Stimulated activated CD4-positive, alpha-beta T cell treated with anti-CD3 and anti-CD28 coated beads, Interleukin-4, amount 100 ng/mL, for 24 hours (primary cell): ENCODE measurements at regions not wholly inside any gene's neighbourhood (a gene's known extent, or its start where the extent isn't known, plus 50 kb on each side); places are given as distances from the start of the nearest gene placed in this dataset.
"Not testable (repeated sequence)": the region's sequence is repeated elsewhere in the genome, so short reads cannot be mapped to it uniquely, and the experiment has no call there.

Experiments
- DNase-seq: peaks from one replicate; pipeline ENCODE4 v3.0.0-alpha.2; 2020

GRCh38 chr5:174610968-174611367 lies 113.4 kb upstream of the MSX2 start:
- DNase-seq, result no peak

GRCh38 chr5:174612686-174613085 lies 111.7 kb upstream of the MSX2 start:
- DNase-seq, result no peak

DNA sequence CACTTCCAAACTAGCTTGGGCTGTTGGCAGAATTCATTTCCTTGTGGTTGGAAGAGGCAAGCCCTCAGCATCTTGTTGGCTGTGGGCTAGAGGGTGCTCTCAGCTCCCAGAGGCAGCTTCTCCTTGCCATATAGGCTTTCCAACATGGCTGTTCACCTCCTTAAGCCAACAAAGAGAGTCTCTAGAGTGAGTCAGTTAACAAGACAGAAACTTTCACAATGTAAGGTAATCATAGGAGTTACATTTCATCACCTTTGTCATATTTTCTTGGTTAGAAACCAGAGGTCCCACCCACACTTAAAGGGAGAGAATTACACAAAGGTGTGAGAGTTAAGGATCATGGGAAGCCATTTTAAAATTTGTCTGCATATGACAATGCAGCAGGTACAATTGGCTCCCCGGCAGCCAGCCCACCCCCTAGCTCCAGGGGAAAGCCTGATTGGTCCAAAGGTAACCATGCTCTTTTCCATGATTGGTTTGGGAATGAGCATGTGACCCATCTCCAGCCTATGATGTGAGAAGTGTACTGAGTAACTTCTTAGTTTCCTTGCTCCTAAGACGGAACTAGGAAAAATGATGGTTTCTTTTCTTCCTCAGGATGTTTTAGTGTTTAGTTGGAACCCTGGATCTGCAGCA lies 109.8 kb upstream of the MSX2 start:
- no peak for DNase-seq

GRCh38 chr5:174616036-174616435 lies 108.3 kb upstream of the MSX2 start:
- DNase-seq, result no peak

DNA sequence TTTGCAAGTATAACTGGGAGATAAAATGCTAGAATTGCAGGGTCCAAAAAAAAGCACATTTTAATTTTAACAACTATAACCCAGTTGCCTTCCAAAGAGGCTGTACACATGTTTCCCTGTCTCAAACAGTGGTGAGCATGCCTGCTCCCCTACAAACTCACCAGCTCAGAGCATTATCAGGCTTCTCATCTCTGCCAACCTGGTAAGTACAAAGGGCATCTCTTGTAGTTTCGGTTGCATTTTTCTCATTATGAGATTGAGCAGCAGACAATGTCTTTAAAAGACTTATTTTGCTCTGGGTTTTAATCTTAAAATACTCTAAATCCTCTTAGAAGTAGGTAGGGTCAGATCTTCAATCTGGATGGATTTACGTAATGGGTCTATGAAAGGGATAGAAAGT lies 107.1 kb upstream of the MSX2 start:
- DNase-seq, result no peak

DNA sequence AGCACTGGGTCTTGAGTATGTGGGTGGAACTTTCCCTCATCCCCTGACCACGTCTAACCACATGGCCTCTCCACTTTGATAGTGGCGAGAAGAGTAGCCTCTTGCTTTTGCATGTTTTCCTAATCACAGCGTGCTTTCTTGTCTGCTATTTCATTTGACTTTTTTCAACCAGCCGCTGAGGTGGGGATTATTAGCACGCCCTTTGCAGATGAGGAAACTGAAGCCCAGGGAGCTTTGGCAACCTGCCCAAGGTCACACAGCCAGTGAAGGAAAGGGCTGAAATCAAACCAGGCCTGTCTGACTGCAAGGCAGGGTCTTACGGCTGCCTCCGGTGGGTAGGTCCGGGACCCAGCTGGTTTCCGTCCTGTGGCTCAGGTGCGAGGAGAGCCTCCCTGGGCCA lies 106.5 kb upstream of the MSX2 start:
- DNase-seq, result no peak

DNA sequence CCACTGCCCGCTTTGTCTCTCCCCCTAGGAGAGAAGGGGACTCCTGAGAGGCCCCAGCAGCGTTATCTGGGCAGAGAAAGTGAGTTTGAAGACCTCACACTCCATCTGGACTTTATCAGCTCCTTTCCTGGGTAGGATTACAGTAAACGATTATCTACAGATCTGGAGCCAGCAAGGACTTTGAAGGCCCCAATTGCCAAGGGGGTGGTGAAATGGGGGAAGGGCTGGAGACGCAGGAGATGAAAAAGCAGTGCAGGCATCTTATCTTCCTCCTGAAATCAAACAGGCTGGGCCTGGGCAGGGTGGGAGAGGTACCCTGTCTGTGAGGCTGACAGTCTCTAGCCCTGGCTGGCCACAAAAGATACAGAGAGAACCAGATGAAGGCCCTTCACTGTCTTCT lies 105.8 kb upstream of the MSX2 start:
- DNase-seq, result no peak

GRCh38 chr5:174622067-174622466 lies 102.3 kb upstream of the MSX2 start:
- no peak for DNase-seq

- DNase-seq, result no peak
Measured at GRCh38 chr5:174623018-174623417, 101.4 kb upstream of the MSX2 start.

GRCh38 chr5:174623433-174624019 lies 100.9 kb upstream of the MSX2 start:
- DNase-seq, result no peak

GRCh38 chr5:174624733-174625522 lies 99.5 kb upstream of the MSX2 start:
- DNase-seq, result no peak

- no peak for DNase-seq
Measured at GRCh38 chr5:174625591-174626350, 98.6 kb upstream of the MSX2 start.

- DNase-seq, result no peak
Measured at GRCh38 chr5:174626369-174626920, 97.9 kb upstream of the MSX2 start.

DNA sequence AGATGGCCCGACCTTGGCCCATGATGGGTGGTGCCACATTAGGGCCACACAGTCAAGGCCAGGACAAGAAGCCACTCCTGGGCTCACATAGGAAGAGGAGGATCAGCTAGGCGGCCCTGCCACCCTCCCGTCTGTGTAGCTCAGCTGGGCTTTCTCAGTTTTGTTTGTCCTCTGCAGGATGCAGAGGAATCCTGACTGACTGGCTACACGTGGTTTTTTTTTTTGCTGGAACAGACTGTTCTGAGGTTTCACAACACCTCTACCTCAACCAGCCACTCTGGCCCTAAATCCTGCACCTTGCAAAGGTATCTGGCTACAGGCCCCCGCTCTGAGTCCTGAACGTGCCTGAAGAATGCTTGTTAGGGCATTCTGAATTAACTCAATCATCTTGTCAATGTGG lies 88.3 kb upstream of the MSX2 start:
- DNase-seq, result no peak

DNA sequence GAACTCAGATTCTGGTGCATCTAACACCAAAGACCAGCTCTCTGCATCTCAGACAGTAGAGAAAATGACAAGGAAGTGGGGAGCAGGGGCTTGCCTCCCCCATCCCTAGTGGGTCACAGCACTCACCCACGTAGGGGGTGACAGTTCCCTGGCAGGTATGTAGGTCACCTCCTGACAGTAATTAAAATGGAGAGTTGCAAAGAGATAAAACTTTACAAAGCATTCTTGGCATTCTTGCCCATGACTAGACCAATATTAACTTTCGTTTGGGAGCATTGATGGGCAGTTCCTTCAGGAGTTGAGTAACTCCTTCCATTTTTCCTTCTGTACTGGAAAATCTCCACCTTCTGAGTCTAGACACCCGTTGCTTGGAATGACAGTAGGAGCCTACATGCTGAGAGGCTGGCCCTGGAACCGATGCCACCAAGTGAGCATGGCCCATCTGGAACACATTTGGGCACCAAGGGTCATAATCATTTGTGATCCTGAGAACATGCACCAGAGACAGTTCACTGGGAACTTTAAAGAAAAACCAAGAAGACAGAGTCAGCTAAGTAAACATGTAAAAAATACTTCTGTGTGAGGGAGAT lies 81.5 kb upstream of the MSX2 start:
- DNase-seq, result no peak

- DNase-seq, result no peak
Measured at GRCh38 chr5:174644436-174644835, 79.9 kb upstream of the MSX2 start.

DNA sequence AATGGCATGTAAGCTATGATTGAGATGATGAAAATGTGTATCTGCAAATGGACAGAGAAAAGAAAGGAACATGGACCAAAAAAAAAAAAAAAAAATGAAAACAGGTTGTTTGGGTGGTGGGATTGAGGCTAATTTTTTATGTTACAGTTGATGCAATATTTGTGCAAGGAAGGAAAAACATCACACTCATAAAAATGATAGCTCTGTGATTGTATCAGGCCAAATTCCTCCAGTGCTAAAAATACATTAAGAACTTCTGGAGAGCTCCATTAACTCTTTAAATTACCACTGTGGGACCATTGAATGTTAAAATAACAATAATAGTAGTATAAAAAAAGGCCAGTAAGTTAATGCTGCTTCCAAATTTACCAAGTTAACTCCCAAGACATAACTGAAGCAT lies 79.5 kb upstream of the MSX2 start:
- DNase-seq, result no peak

GRCh38 chr5:174645677-174646076 lies 78.7 kb upstream of the MSX2 start:
- no peak for DNase-seq

DNA sequence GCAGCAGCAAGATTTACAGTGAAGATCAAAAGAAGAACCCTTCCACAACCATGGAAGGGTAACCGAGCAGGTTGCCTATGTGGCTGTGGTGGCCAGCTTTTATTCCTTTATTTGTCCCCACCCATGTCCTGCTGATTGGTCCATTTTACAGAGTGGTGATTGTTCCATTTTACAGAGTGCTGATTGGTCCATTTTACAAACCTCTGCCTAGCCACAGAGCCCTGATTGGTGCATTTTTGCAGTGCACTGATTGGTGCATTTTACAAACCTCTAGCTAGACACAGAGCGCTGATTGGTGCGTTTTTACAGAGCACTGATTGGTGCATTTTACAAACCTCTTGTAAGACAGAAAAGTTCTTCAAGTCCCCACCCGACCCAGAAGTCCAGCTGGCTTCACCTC lies 75.8 kb upstream of the MSX2 start:
- DNase-seq, result not testable (repeated sequence)

GRCh38 chr5:174649391-174649790 lies 75.0 kb upstream of the MSX2 start:
- DNase-seq, result no peak

DNA sequence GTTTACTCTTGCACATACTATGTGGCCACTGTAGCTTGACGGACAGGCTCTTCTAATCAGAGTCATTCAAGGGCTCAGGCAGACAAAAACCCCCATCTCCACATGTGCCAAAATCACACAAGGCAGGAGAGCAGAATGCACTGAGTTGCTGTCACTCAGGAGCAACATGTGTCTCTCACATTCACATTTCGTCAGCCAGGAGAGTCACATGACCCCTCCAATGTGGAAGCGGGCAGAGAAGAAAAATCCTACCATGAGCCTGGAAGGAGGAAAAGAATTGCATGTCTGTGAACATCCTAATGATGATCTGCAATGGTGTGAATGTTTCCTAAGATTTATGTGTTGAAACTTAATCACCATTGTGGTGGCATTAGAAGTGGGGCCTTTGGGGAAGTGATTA lies 69.9 kb upstream of the MSX2 start:
- DNase-seq, result no peak

- DNase-seq, result no peak
Measured at GRCh38 chr5:174655351-174655750, 69.0 kb upstream of the MSX2 start.
